Coronary artery (tissue), 2 donors: ENCODE measurements at regions not wholly inside any gene's neighbourhood (a gene's known extent, or its start where the extent isn't known, plus 50 kb on each side); places are given as distances from the start of the nearest gene placed in this dataset.

Experiments
- DNase-seq: peaks from one replicate; pipeline ENCODE4 v3.0.0-alpha.2; 2017; ENCODE audit warnings: low spot score
- H3K27ac ChIP-seq, 2 donors: fragments of 200-600 bp; sonication (generic); one replicate each; pipeline ENCODE4 v1.5.1; 2016 to 2019
- H3K4me3 ChIP-seq: fragments of 200-600 bp; sonication (generic); 2 replicates; pipeline ENCODE4 v1.5.1; 2016; ENCODE audit warnings: mild to moderate bottlenecking, moderate library complexity
- TF ChIP-seq, protein P1 (sequence below): fragments of 200-600 bp; sonication (generic); IDR thresholded peaks from one replicate; pipeline ENCODE4 v1.5.1; 2019; ENCODE audit warnings: antibody characterized with exemption

- no peak for DNase-seq
- TF ChIP-seq, protein P1, sequence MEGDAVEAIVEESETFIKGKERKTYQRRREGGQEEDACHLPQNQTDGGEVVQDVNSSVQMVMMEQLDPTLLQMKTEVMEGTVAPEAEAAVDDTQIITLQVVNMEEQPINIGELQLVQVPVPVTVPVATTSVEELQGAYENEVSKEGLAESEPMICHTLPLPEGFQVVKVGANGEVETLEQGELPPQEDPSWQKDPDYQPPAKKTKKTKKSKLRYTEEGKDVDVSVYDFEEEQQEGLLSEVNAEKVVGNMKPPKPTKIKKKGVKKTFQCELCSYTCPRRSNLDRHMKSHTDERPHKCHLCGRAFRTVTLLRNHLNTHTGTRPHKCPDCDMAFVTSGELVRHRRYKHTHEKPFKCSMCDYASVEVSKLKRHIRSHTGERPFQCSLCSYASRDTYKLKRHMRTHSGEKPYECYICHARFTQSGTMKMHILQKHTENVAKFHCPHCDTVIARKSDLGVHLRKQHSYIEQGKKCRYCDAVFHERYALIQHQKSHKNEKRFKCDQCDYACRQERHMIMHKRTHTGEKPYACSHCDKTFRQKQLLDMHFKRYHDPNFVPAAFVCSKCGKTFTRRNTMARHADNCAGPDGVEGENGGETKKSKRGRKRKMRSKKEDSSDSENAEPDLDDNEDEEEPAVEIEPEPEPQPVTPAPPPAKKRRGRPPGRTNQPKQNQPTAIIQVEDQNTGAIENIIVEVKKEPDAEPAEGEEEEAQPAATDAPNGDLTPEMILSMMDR = no peak
- no peak overlapping the region for H3K27ac ChIP-seq
- H3K4me3 ChIP-seq = no peak overlapping the region
Measured at GRCh38 chr2:224206816-224207215, 167.7 kb upstream of the SERPINE2 start.

- no peak overlapping the region for H3K27ac ChIP-seq
- no peak overlapping the region for H3K4me3 ChIP-seq
- TF ChIP-seq, protein P1 = no peak
- no peak for DNase-seq
Measured at GRCh38 chr2:224202281-224202865, 163.3 kb upstream of the SERPINE2 start.

GRCh38 chr2:224198436-224198835 lies 159.3 kb upstream of the SERPINE2 start:
- H3K4me3 ChIP-seq = no peak overlapping the region
- TF ChIP-seq, protein P1 = no peak
- H3K27ac ChIP-seq = no peak overlapping the region
- no peak for DNase-seq

DNA sequence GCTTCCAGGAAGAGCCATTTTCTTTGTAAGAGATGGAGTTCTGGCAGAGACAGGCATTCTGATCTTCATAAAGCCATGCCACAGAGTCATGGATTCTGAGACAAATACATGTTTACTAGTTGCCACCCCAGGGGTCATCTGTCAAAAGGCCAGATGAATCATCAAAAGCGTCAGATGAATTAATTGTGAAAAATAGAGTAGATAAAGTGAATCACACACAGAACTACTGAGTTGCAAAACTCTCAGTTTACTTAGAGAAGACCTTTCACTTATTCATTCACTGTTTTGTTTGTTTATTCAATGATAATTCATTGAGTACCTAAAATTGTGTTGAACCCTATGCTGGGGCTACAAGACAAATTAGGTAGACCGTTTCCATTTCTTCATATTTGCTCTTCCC lies 157.7 kb upstream of the SERPINE2 start:
- no peak for DNase-seq
- Histone ChIP-seq H3K27ac (no peak overlapping the region), H3K4me3 (no peak overlapping the region)
- TF ChIP-seq, protein P1 = no peak

- H3K27ac ChIP-seq = no peak overlapping the region
- DNase-seq = no peak
- TF ChIP-seq, protein P1 = no peak
- H3K4me3 ChIP-seq = no peak overlapping the region
Measured at GRCh38 chr2:224195925-224196571, 157.0 kb upstream of the SERPINE2 start.

- no peak overlapping the region for H3K27ac ChIP-seq
- H3K4me3 ChIP-seq = no peak overlapping the region
- no peak for DNase-seq
- TF ChIP-seq, protein P1 = no peak
Measured at GRCh38 chr2:224194161-224194560, 155.1 kb upstream of the SERPINE2 start.

GRCh38 chr2:224191465-224191864 lies 152.4 kb upstream of the SERPINE2 start:
- DNase-seq = no peak
- H3K4me3 ChIP-seq = no peak overlapping the region
- TF ChIP-seq, protein P1 = no peak
- no peak overlapping the region for H3K27ac ChIP-seq
